Uterus (tissue), 3 donors: ENCODE measurements at regions not wholly inside any gene's neighbourhood (a gene's known extent, or its start where the extent isn't known, plus 50 kb on each side); places are given as distances from the start of the nearest gene placed in this dataset.

Experiments
- DNase-seq, 2 donors: peaks; one replicate each; pipeline ENCODE4 v3.0.0-alpha.2; 2019 to 2020
- H3K27ac ChIP-seq, 2 donors: fragments of 200-600 bp; sonication (generic); 1 replicate in 1 of 2; 2 replicates in 1 of 2; pipeline ENCODE4 v1.5.1; 2016 to 2018
- H3K27me3 ChIP-seq, 2 donors: fragments of 200-600 bp; sonication (generic); one replicate each; pipeline ENCODE4 v1.5.1; 2018 to 2019; ENCODE audit warnings: control low read depth in 1 of 2
- H3K36me3 ChIP-seq, 2 donors: fragments of 200-600 bp; sonication (generic); one replicate each; pipeline ENCODE4 v1.5.1; 2019; ENCODE audit warnings: control low read depth in 1 of 2
- H3K4me1 ChIP-seq, 2 donors: fragments of 200-600 bp; sonication (generic); one replicate each; pipeline ENCODE4 v1.5.1; 2018 to 2019; ENCODE audit warnings: control low read depth in 1 of 2
- H3K4me3 ChIP-seq, 2 donors: fragments of 200-600 bp; sonication (generic); 1 replicate in 1 of 2; 2 replicates in 1 of 2; pipeline ENCODE4 v1.5.1; 2018 to 2019; ENCODE audit warnings: mild to moderate bottlenecking in 1 of 2
- H3K9me3 ChIP-seq, 2 donors: fragments of 200-600 bp; sonication (generic); one replicate each; pipeline ENCODE4 v1.5.1; 2019; ENCODE audit warnings: control low read depth in 1 of 2
- CTCF ChIP-seq, 4 experiments: fragments of 200-600 bp in 2 of 4; fragments of 450-650 bp in 2 of 4; sonication (generic) in 2 of 4; IDR thresholded peaks; one replicate each; pipeline ENCODE4 v1.5.1; 2016 to 2019; ENCODE audit warnings: antibody characterized with exemption in 4 of 4, mild to moderate bottlenecking in 2 of 4, moderate library complexity in 1 of 4
- POLR2A ChIP-seq, 2 donors: fragments of 450-650 bp; IDR thresholded peaks; one replicate each; pipeline ENCODE4 v1.6.1; 2016; ENCODE audit warnings: antibody characterized with exemption in 2 of 2, mild to moderate bottlenecking in 1 of 2, moderate library complexity in 1 of 2
- intact Hi-C: fragments of 100-400 bp; cut with DNase I; formaldehyde crosslinking; loops from one replicate; pipeline ENCODE4 v1.15.1; 2023; ENCODE audit warnings: low total_unique reads
- donor health status: DM: yes; HTN: yes; CAD: no.

- TF ChIP-seq CTCF (IDR thresholded peaks at IDR 0.05) (no peak), POLR2A (IDR thresholded peaks at IDR 0.05) (no peak)
- DNase-seq: no peak
- H3K27ac ChIP-seq: no peak overlapping the region
- H3K4me1 ChIP-seq: no peaks in the 10 kb centered on the region
- no peak overlapping the region for H3K4me3 ChIP-seq
- H3K36me3 ChIP-seq: no peaks in the 10 kb centered on the region
- H3K27me3 ChIP-seq: no peaks in the 10 kb centered on the region
- intact Hi-C loops: no loop called here
- no peaks in the 10 kb centered on the region for H3K9me3 ChIP-seq
Observed at GRCh38 chr4:18917689-18918088, 896.1 kb upstream of the LCORL start.

- Histone ChIP-seq H3K4me3 (no peak overlapping the region), H3K27me3 (no peaks in the 10 kb centered on the region), H3K36me3 (no peaks in the 10 kb centered on the region), H3K4me1 (no peaks in the 10 kb centered on the region), H3K9me3 (no peaks in the 10 kb centered on the region), H3K27ac (no peak overlapping the region)
- TF ChIP-seq CTCF (IDR thresholded peaks at IDR 0.05): no peak
- no peak for TF ChIP-seq POLR2A (IDR thresholded peaks at IDR 0.05)
- intact Hi-C loops: no loop called here
- no peak for DNase-seq
Observed at GRCh38 chr4:18914182-18914581, 892.6 kb upstream of the LCORL start.

GRCh38 chr4:18894928-18895327, 873.4 kb upstream of the LCORL start:
- Histone ChIP-seq H3K9me3 (no peaks in the 10 kb centered on the region), H3K4me1 (no peaks in the 10 kb centered on the region), H3K36me3 (no peaks in the 10 kb centered on the region), H3K27me3 (no peaks in the 10 kb centered on the region), H3K27ac (no peak overlapping the region), H3K4me3 (no peak overlapping the region)
- intact Hi-C loops: no loop called here
- TF ChIP-seq POLR2A (IDR thresholded peaks at IDR 0.05) (no peak), CTCF (IDR thresholded peaks at IDR 0.05) (no peak)
- no peak for DNase-seq

GRCh38 chr4:18882468-18882867, 860.9 kb upstream of the LCORL start:
- Histone ChIP-seq H3K4me3 (no peak overlapping the region), H3K9me3 (no peaks in the 10 kb centered on the region), H3K4me1 (no peaks in the 10 kb centered on the region), H3K27me3 (no peaks in the 10 kb centered on the region), H3K27ac (peak overlapping the region in 1 of 2 donors; percentile 26), H3K36me3 (no peaks in the 10 kb centered on the region)
- intact Hi-C loops: no loop called here
- no peak for TF ChIP-seq CTCF (IDR thresholded peaks at IDR 0.05)
- no peak for TF ChIP-seq POLR2A (IDR thresholded peaks at IDR 0.05)
- DNase-seq: no peak

- TF ChIP-seq POLR2A (IDR thresholded peaks at IDR 0.05): no peak
- no peak for TF ChIP-seq CTCF (IDR thresholded peaks at IDR 0.05)
Observed at GRCh38 chr4:18881556-18881955, 860.0 kb upstream of the LCORL start.

More at GRCh38 chr4:18881556-18881955, 860.0 kb upstream of the LCORL start:
- Histone ChIP-seq H3K27ac (peak overlapping the region in 1 of 2 donors; percentile 26), H3K36me3 (no peaks in the 10 kb centered on the region), H3K27me3 (no peaks in the 10 kb centered on the region), H3K9me3 (no peaks in the 10 kb centered on the region), H3K4me3 (no peak overlapping the region), H3K4me1 (no peaks in the 10 kb centered on the region)
- intact Hi-C loops: no loop called here
- no peak for DNase-seq
